HepG2 (cell line): ENCODE measurements at regions not wholly inside any gene's neighbourhood (a gene's known extent, or its start where the extent isn't known, plus 50 kb on each side); places are given as distances from the start of the nearest gene placed in this dataset.
A peak's percentile ranks its signal among the peaks of the same experiment; 100 is the strongest.

Experiments used
- ATAC-seq: fragments of 200-7000 bp; cut with Tn5 transposase; 3 replicates; pipeline ENCODE4 v1.9.1; 2020; ENCODE audit warnings: mild to moderate bottlenecking, moderate library complexity
- BruUV-seq: library from RNA; stranded (reverse); fragments of 400-500 nt; replicated peaks from 2 replicates; lab custom pipeline; 2021; lab: Mats Ljungman, UMichigan
- CTCF ChIA-PET: fragments of 300-600 bp; formaldehyde crosslinking; extraction: SDS; loops from one replicate; lab custom pipeline; 2021; ENCODE audit warnings: low total read pairs, inconsistent platforms, low intra/inter-chr PET ratio; lab: Yijun Ruan, JAX
- POLR2A ChIA-PET: fragments of 350-600 bp; sonication (Branson Sonifier 250); formaldehyde crosslinking; loops from one replicate; lab custom pipeline; 2020; ENCODE audit warnings: antibody characterized with exemption, inconsistent platforms; lab: Yijun Ruan, JAX
- DNase-seq: peaks from one replicate; pipeline ENCODE4 v3.0.0-alpha.2; 2015; ENCODE audit warnings: low spot score
- FAIRE-seq: peaks from 3 replicates; lab custom pipeline; 2011; peaks lifted over from hg19 to GRCh38; lab: Jason Lieb, UNC
- H2AFZ ChIP-seq: one replicate; pipeline ENCODE4 v1.6.1; 2011; ENCODE audit warnings: low read length, inconsistent platforms
- H3K27ac ChIP-seq: fragments of 300-600 bp; 3 replicates; pipeline ENCODE4 v1.8.0; 2011; ENCODE audit warnings: mixed run types, mild to moderate bottlenecking, mixed read lengths, low read length, inconsistent platforms; ENCODE audit not compliant: insufficient read depth; ENCODE audit errors: extremely low read length
- H3K27me3 ChIP-seq, 2 experiments: fragments of 200-600 bp in 1 of 2; 2 replicates in 1 of 2; 3 replicates in 1 of 2; pipeline versions ENCODE4 v1.6.0 to v1.8.0; 2011; ENCODE audit warnings: low read length in 2 of 2, mild to moderate bottlenecking in 2 of 2, moderate library complexity in 2 of 2, inconsistent platforms in 1 of 2; ENCODE audit not compliant: insufficient read depth in 2 of 2, control insufficient read depth in 1 of 2
- H3K36me3 ChIP-seq, 2 experiments: fragments of 200-600 bp in 1 of 2; replicated peaks in 1 of 2; 2 replicates in 1 of 2; 3 replicates in 1 of 2; pipeline versions ENCODE4 v1.5.1 to v1.8.0; 2011; ENCODE audit warnings: low read length in 2 of 2, inconsistent platforms in 1 of 2; ENCODE audit not compliant: insufficient read depth in 2 of 2, control insufficient read depth in 1 of 2
- H3K4me1 ChIP-seq: 2 replicates; pipeline ENCODE4 v1.5.1; 2012; ENCODE audit warnings: low read length, inconsistent platforms; ENCODE audit not compliant: insufficient read depth
- H3K4me2 ChIP-seq: 2 replicates; pipeline ENCODE4 v1.6.0; 2011; ENCODE audit warnings: low read depth, low read length, inconsistent platforms
- H3K4me3 ChIP-seq, 3 experiments: fragments of 200-600 bp in 1 of 3; sonication (generic), shearing (Covaris generic) in 1 of 3; replicated peaks in 1 of 3; 2 replicates each; pipeline ENCODE4 v1.5.1; 2011 to 2016; ENCODE audit warnings: low read length in 3 of 3, inconsistent platforms in 2 of 3, low read depth in 2 of 3, mild to moderate bottlenecking in 2 of 3, control low read depth in 1 of 3, mixed read lengths in 1 of 3; ENCODE audit not compliant: insufficient read depth in 1 of 3
- H3K79me2 ChIP-seq: one replicate; pipeline ENCODE4 v1.6.1; 2011; ENCODE audit warnings: low read length, inconsistent platforms; ENCODE audit not compliant: insufficient read depth
- H3K9ac ChIP-seq: 2 replicates; pipeline ENCODE4 v1.6.0; 2011; ENCODE audit warnings: mild to moderate bottlenecking, low read depth, low read length, inconsistent platforms; ENCODE audit not compliant: insufficient read depth
- H3K9me3 ChIP-seq: 2 replicates; pipeline ENCODE4 v1.5.1; 2012; ENCODE audit warnings: mild to moderate bottlenecking, low read length
- H4K20me1 ChIP-seq: 2 replicates; pipeline ENCODE4 v1.6.0; 2011; ENCODE audit warnings: inconsistent platforms, mild to moderate bottlenecking, low read length, moderate library complexity; ENCODE audit not compliant: insufficient read depth
- ATF7 ChIP-seq, 2 experiments: fragments of 450-650 bp in 1 of 2; sonication (generic) in 1 of 2; formaldehyde crosslinking in 1 of 2; IDR thresholded peaks; 2 replicates each; pipeline versions ENCODE4 v1.4.0 to v1.6.1; 2016 to 2020; ENCODE audit warnings: antibody characterized with exemption in 1 of 2, mild to moderate bottlenecking in 1 of 2, missing genetic modification reagents in 1 of 2
- CC2D1A ChIP-seq: sonication (generic); formaldehyde crosslinking; IDR thresholded peaks from 2 replicates; pipeline ENCODE4 v1.8.1; 2023; ENCODE audit warnings: mild to moderate bottlenecking, missing genetic modification reagents
- CHCHD3 ChIP-seq: sonication (generic); formaldehyde crosslinking; IDR thresholded peaks from 2 replicates; pipeline ENCODE4 v1.8.0; 2022; ENCODE audit warnings: mild to moderate bottlenecking, missing genetic modification reagents, moderate library complexity
- CREB1 ChIP-seq, 2 experiments: fragments of 450-650 bp in 1 of 2; IDR thresholded peaks; 2 replicates each; pipeline ENCODE4 v1.6.1; 2016 to 2017; ENCODE audit warnings: control low read depth in 1 of 2, mild to moderate bottlenecking in 1 of 2, missing compliant biosample characterization in 1 of 2, missing genetic modification characterization in 1 of 2
- CREM ChIP-seq, 2 experiments: sonication (generic) in 1 of 2; formaldehyde crosslinking in 1 of 2; IDR thresholded peaks; 2 replicates each; pipeline versions ENCODE4 v1.4.0 to v1.6.1; 2016 to 2020; ENCODE audit warnings: antibody characterized with exemption in 1 of 2, mild to moderate bottlenecking in 1 of 2, missing genetic modification reagents in 1 of 2
- HNRNPL ChIP-seq: fragments of 200-400 bp; formaldehyde crosslinking; IDR thresholded peaks from 2 replicates; pipeline ENCODE4 v1.6.1; 2017; ENCODE audit warnings: mild to moderate bottlenecking, low read depth, low read length
- KDM6A ChIP-seq: IDR thresholded peaks from 2 replicates; pipeline ENCODE4 v1.6.1; 2016; ENCODE audit warnings: low read depth
- KLF12 ChIP-seq: sonication (generic); formaldehyde crosslinking; IDR thresholded peaks from 2 replicates; pipeline ENCODE4 v1.4.0; 2020; ENCODE audit warnings: missing genetic modification reagents, borderline replicate concordance
- MLX ChIP-seq: IDR thresholded peaks from 2 replicates; pipeline ENCODE4 v1.6.1; 2016
- ZEB1 ChIP-seq: IDR thresholded peaks from 2 replicates; pipeline ENCODE4 v1.6.1; 2012; ENCODE audit warnings: mild to moderate bottlenecking, low read depth, inconsistent platforms; ENCODE audit not compliant: insufficient replicate concordance
- ZNF451 ChIP-seq: sonication (generic); formaldehyde crosslinking; IDR thresholded peaks from 2 replicates; pipeline ENCODE4 v1.5.0; 2020; ENCODE audit warnings: mild to moderate bottlenecking, missing genetic modification reagents
- WGBS: methylation state at CpG from one replicate; pipeline ENCODE4 v1.1.6; 2017; ENCODE audit warnings: low lambda C conversion rate; 5-methylcytosine and 5-hydroxymethylcytosine counted together
- in situ Hi-C: cut with HindIII; loops from 2 replicates; pipeline ENCODE4 v1.10.0; 2017; ENCODE audit warnings: low pct_unique_long_range_greater_than_20kb; ENCODE audit not compliant: extremely low pct_ligation_motif_present
- intact Hi-C: fragments of 100-400 bp; cut with micrococcal nuclease; formaldehyde crosslinking; loops from one replicate; pipeline ENCODE4 v1.10.0; 2022; ENCODE audit not compliant: unreplicated experiment
- TF ChIP-seq, protein P1 (sequence below): sonication (generic); formaldehyde crosslinking; IDR thresholded peaks from 2 replicates; pipeline ENCODE4 v1.5.1; 2020; ENCODE audit warnings: missing genetic modification reagents, mild to moderate bottlenecking, borderline replicate concordance

GRCh38 chr5:29389993-29390392, 1803.5 kb upstream of the CDH6 start:
- Histone ChIP-seq H3K27ac (no peak overlapping the region), H3K4me3 (no peak overlapping the region), H2AFZ (no peak overlapping the region), H3K27me3 (peaks cover 0 to 1% of the 10 kb centered on the region in 2 experiments; a peak in 1 of 5 replicates), H3K4me1 (no peaks in the 10 kb centered on the region), H3K4me2 (no peak overlapping the region), H4K20me1 (no peaks in the 10 kb centered on the region), H3K79me2 (no peaks in the 10 kb centered on the region), H3K9ac (no peak overlapping the region), H3K9me3 (peaks cover 15% of the 10 kb centered on the region), H3K36me3 (no peaks in the 10 kb centered on the region)
- BruUV-seq = no TSS peak
- FAIRE-seq (no peak), DNase-seq (no peak), ATAC-seq (no peak)
- ChIA-PET POLR2A (no interaction called here), CTCF (no interaction called here)
- intact Hi-C loops = no loop called here
- in situ Hi-C loops = no loop called here
- TF ChIP-seq ZNF451 = no peak
- TF ChIP-seq, protein P1, sequence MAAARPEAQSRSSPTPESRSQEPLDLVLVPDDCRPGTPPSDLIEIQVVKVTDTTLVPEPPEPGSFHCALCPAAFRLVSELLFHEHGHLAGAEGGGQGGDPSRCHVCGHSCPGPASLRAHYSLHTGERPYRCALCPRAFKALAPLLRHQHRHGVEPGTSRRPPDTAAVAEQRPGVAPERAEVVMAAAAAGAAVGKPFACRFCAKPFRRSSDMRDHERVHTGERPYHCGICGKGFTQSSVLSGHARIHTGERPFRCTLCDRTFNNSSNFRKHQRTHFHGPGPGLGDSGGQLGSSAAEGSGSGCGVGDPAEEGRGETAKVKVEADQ (CRISPR knock-in tag) = no peak
- TF ChIP-seq CHCHD3 (CRISPR knock-in tag) = no peak
- TF ChIP-seq CC2D1A = no peak
- TF ChIP-seq KDM6A (CRISPR knock-in tag) = no peak
- TF ChIP-seq MLX = no peak
- no peak for TF ChIP-seq ZEB1
- no peak for TF ChIP-seq CREM (IDR thresholded peaks at IDR 0.05)
- TF ChIP-seq CREM (CRISPR knock-in tag; IDR thresholded peaks at IDR 0.05) = no peak
- no peak for TF ChIP-seq HNRNPL
- 7% methylated on average over 7 of the region's 7 CpGs for WGBS

- in situ Hi-C loops (no loop called here), intact Hi-C loops (no loop called here)
- Histone ChIP-seq H3K9ac (no peak overlapping the region), H3K4me3 (no peak overlapping the region), H2AFZ (no peak overlapping the region), H3K4me2 (no peak overlapping the region), H3K79me2 (no peaks in the 10 kb centered on the region), H3K27me3 (no peaks in the 10 kb centered on the region), H4K20me1 (no peaks in the 10 kb centered on the region), H3K27ac (no peak overlapping the region), H3K36me3 (no peaks in the 10 kb centered on the region), H3K4me1 (no peaks in the 10 kb centered on the region), H3K9me3 (peaks cover 8% of the 10 kb centered on the region; the same call in 1 of the 2 replicates)
- WGBS = 0% methylated on average over 1 of the region's 1 CpG
- peak; percentile 55; the same call in 1 of the 2 replicates for TF ChIP-seq CREB1 (IDR thresholded peaks at IDR 0.05)
- no peak for TF ChIP-seq CREB1 (CRISPR knock-in tag; IDR thresholded peaks at IDR 0.05)
- TF ChIP-seq ATF7 (IDR thresholded peaks at IDR 0.05) = peak; percentile 74
- no peak for TF ChIP-seq ATF7 (CRISPR knock-in tag; IDR thresholded peaks at IDR 0.05)
- TF ChIP-seq KLF12 (CRISPR knock-in tag) = no peak
- CTCF ChIA-PET = no interaction called here
- DNase-seq (no peak), ATAC-seq (no peak), FAIRE-seq (no peak)
- no TSS peak for BruUV-seq
- POLR2A ChIA-PET = no interaction called here
Measured at GRCh38 chr5:29387384-29387783, 1806.1 kb upstream of the CDH6 start.
